ENCODE measurements at regions not wholly inside any gene's neighbourhood (a gene's known extent, or its start where the extent isn't known, plus 50 kb on each side); places are given as distances from the start of the nearest gene placed in this dataset.

DNA sequence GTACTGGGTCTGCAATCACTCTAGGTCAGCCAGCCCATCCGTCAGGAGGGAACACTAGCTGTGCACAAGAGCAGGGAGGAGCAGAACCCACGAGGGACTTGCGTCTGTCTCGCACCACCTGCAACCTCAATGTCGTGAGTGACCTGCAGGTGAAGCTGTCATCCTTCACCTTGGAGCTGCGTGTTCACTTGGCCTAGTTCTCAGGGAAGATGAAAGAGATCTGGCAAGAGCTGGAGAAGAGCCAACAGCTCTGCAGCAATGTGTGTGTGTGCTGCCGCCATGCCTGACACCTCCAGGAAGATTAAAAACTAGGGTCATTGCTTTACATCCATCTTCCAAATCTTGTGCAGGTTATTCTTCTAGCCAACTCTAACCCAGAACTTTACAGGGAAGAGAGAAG, 117.6 kb upstream of the MRI1 start:
- no peak for DNase-seq (ENCODE audit: low read depth)
- TF ChIP-seq, protein P1, sequence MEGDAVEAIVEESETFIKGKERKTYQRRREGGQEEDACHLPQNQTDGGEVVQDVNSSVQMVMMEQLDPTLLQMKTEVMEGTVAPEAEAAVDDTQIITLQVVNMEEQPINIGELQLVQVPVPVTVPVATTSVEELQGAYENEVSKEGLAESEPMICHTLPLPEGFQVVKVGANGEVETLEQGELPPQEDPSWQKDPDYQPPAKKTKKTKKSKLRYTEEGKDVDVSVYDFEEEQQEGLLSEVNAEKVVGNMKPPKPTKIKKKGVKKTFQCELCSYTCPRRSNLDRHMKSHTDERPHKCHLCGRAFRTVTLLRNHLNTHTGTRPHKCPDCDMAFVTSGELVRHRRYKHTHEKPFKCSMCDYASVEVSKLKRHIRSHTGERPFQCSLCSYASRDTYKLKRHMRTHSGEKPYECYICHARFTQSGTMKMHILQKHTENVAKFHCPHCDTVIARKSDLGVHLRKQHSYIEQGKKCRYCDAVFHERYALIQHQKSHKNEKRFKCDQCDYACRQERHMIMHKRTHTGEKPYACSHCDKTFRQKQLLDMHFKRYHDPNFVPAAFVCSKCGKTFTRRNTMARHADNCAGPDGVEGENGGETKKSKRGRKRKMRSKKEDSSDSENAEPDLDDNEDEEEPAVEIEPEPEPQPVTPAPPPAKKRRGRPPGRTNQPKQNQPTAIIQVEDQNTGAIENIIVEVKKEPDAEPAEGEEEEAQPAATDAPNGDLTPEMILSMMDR (IDR thresholded peaks at IDR 0.05; ENCODE audit: insufficient read depth, low read depth, low read length, missing control alignments) = no peak
- H3K4me3 ChIP-seq (ENCODE audit: low read depth, low read length) = no peak overlapping the region

DNA sequence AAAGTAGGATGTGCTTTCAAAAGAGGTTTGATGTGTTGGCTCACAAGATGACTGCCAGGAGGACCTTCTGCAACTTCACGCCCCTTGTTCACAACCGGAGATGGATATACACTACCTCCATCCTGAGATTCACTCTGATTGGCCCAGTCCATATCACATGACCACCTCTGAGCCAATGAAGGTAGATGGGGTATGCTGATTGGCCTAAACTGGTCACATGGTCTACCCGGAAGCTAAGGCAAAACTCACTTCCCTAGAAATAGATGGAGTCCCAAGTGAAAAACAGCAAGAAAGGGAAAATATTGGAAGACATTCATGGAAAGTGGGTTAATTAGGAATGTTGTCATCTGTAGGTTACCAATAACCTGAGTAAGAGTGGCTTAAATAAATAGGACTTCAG, 119.7 kb upstream of the MRI1 start:
- TF ChIP-seq, protein P1 (IDR thresholded peaks at IDR 0.05; ENCODE audit: insufficient read depth, low read depth, low read length, missing control alignments) = no peak
- peak; percentile 9 for DNase-seq (ENCODE audit: low read depth)
- no peak overlapping the region for H3K4me3 ChIP-seq (ENCODE audit: low read depth, low read length)

DNA sequence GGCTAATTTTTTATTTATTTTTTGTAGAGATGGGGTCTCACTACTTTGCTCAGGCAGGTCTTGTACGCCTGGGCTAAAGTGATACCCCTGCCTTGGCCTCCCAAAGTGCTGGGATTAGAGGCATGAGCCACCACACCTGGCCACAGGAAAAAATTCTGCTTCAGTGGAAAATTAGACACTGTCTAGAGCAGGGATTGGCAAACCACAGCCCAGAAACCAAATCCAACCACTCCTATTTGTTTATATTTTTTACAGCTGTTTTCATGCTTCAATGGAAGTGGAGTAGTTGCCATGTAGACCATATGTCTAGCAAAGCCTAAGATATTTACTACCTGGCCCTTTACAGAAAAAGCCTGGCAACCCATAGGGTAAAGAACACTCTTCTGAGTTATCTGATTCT, 123.7 kb upstream of the MRI1 start:
- H3K4me3 ChIP-seq (ENCODE audit: low read depth, low read length) = no peak overlapping the region
- TF ChIP-seq, protein P1 (IDR thresholded peaks at IDR 0.05; ENCODE audit: insufficient read depth, low read depth, low read length, missing control alignments) = no peak
- no peak for DNase-seq (ENCODE audit: low read depth)

- no peak for DNase-seq (ENCODE audit: low read depth)
- TF ChIP-seq, protein P1 (IDR thresholded peaks at IDR 0.05; ENCODE audit: insufficient read depth, low read depth, low read length, missing control alignments) = no peak
- no peak overlapping the region for H3K4me3 ChIP-seq (ENCODE audit: low read depth, low read length)
Measured at GRCh38 chr19:13639342-13639929, 124.9 kb upstream of the MRI1 start.

DNA sequence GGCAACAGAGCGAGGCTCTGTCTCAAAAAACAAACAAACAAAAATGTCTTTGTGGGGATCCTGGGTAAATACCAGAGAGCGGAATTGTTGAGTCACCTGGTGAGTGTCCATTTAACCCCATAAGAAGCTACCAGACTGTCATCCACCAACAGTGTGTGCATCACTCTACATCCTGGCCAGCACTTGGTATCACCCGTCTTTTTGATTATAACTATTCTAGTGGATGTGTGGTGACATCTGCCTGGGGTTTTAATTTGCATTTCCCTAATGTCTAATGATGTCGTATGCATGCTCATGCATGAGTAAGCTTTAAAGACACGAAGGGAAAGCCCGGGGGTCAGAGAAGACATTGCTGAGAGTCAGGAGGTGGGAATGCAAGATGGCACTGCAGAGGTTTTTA, 126.7 kb upstream of the MRI1 start:
- no peak for DNase-seq (ENCODE audit: low read depth)
- TF ChIP-seq, protein P1 (IDR thresholded peaks at IDR 0.05; ENCODE audit: insufficient read depth, low read depth, low read length, missing control alignments) = no peak
- no peak overlapping the region for H3K4me3 ChIP-seq (ENCODE audit: low read depth, low read length)

GRCh38 chr19:13634658-13635057, 128.4 kb upstream of the CACNA1A start:
- TF ChIP-seq, protein P1 (IDR thresholded peaks at IDR 0.05; ENCODE audit: insufficient read depth, low read depth, low read length, missing control alignments) = no peak
- H3K4me3 ChIP-seq (ENCODE audit: low read depth, low read length) = no peak overlapping the region
- DNase-seq (ENCODE audit: low read depth) = no peak

DNA sequence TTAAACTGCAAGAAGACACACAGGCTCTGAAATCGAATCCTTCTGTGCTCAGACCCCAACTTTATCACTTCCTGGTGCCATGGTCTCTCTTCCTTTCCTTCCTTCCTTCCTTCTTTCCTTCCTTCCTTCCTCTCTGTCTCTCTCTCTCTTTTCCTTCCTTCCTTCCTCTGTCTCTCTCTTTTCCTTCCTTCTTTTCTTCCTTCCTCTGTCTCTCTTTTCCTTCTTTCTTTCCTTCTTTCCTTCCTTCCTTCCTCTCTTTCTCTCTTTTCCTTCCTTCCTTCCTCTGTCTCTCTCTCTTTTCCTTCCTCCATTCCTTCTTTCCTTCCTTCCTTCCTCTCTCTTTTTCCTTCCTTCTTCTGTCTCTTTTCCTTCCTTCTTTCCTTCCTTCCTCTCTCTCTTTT, 127.2 kb upstream of the CACNA1A start:
- TF ChIP-seq, protein P1 (IDR thresholded peaks at IDR 0.05; ENCODE audit: insufficient read depth, low read depth, low read length, missing control alignments) = no peak
- H3K4me3 ChIP-seq (ENCODE audit: low read depth, low read length) = no peak overlapping the region

More for the DNA sequence above, 127.2 kb upstream of the CACNA1A start:
- DNase-seq (ENCODE audit: low read depth) = no peak
